ENCODE measurements at regions not wholly inside any gene's neighbourhood (a gene's known extent, or its start where the extent isn't known, plus 50 kb on each side); places are given as distances from the start of the nearest gene placed in this dataset.

DNA sequence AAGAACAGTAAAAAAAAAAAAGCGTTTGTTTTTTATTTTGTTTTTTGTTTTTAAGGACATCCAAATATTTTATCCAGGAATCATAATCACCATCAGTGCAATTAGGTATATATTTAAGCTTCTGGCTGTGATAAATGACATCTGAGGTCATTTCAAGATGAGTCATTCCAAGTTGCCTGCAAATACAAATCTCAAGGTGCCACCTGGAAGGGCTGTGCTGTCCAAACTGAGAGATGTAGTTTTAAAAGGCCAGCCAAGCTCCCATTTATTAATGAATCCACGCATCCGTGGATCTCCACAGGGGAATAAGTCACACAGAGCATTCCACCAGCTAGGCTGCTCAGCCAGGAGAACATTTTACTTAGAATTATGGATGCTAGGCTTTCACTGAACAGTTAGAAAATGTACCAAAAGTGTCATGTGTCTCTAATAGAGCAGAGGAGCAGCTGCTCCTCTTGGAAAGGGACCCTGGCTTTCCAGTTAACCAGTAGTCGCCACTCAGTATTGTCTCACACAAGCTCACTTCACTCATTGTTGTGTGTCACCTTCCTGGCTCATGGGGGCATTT, 1151.4 kb upstream of the TMEM132C start:
- TF ChIP-seq, protein P1, sequence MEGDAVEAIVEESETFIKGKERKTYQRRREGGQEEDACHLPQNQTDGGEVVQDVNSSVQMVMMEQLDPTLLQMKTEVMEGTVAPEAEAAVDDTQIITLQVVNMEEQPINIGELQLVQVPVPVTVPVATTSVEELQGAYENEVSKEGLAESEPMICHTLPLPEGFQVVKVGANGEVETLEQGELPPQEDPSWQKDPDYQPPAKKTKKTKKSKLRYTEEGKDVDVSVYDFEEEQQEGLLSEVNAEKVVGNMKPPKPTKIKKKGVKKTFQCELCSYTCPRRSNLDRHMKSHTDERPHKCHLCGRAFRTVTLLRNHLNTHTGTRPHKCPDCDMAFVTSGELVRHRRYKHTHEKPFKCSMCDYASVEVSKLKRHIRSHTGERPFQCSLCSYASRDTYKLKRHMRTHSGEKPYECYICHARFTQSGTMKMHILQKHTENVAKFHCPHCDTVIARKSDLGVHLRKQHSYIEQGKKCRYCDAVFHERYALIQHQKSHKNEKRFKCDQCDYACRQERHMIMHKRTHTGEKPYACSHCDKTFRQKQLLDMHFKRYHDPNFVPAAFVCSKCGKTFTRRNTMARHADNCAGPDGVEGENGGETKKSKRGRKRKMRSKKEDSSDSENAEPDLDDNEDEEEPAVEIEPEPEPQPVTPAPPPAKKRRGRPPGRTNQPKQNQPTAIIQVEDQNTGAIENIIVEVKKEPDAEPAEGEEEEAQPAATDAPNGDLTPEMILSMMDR (IDR thresholded peaks at IDR 0.05) = no peak
- TF ChIP-seq POLR2A (IDR thresholded peaks at IDR 0.05) = no peak

Data from adrenal gland (tissue), 5 donors.